ENCODE measurements at regions not wholly inside any gene's neighbourhood (a gene's known extent, or its start where the extent isn't known, plus 50 kb on each side); places are given as distances from the start of the nearest gene placed in this dataset.

DNA sequence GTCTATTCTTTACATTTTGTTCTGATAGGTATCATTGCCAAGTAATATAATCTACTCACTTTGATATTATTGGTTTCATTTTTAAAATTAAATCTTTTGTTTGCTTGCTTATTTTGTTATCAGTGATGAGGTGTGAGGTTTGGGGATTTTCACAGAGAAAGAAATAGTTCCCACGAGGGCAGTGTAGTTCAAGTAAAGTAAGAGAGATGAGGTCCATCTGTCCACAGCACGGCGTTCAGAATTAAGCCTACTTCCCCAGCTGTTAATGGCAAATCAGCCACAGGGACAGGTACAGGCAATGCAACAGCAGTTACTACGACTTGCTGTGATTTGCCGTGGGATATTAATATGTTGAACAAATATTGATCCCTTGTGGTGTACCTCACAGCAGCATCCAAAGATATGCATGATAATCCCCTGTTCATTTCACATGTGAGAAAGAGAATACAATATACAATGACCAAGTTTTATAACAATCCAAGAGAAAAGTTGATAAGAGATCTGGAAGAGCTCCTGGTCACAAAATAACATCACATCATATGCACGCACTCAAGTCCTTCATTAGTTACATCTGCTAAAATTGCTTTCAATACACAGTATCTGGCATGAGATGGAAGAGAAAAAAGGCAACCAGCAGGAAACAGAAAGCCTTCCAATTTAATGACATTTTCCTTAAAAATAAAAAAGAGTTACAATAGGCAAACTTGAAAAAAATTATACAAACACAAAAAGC, 131.6 kb downstream of the TUSC7 start:
- no peak for DNase-seq (ENCODE audit: low spot score)
- in situ Hi-C loops (cut with HindIII; ENCODE audit: low sequenced_read_pairs): no loop called here

DNA sequence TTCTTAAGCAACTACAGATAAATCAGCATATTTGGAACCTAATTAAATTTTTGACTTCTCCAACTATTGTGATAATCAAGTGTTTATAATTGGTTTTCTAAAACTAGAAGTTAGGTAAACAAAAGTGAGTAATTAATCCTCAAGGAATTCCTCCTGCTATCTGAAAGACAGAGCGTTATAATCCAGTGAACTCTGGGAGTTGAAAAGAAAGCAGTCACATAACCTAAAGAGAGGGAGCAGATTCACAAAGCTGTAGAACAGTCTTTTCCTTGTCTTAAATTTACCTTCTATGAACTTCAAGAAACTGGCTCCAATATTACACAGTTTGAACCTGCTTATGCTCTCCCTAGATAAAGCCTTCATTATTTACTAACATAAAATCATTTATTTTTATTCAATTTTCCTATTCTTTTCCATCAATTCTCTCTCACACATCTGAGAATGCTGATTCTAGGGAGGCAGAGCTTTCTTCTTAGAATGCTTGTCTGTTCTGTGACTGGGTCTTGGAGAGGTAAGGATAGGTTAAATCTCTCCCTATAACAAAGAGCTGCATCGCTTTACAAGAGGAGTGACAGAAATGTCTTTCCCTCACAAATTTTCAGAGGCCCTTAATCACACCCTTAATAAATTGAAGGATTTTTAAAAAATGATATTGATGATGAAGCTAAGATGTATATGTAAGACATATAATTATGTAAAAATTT, 132.8 kb downstream of the TUSC7 start:
- no peak for DNase-seq (ENCODE audit: low spot score)
- in situ Hi-C loops (cut with HindIII; ENCODE audit: low sequenced_read_pairs): no loop called here

DNA sequence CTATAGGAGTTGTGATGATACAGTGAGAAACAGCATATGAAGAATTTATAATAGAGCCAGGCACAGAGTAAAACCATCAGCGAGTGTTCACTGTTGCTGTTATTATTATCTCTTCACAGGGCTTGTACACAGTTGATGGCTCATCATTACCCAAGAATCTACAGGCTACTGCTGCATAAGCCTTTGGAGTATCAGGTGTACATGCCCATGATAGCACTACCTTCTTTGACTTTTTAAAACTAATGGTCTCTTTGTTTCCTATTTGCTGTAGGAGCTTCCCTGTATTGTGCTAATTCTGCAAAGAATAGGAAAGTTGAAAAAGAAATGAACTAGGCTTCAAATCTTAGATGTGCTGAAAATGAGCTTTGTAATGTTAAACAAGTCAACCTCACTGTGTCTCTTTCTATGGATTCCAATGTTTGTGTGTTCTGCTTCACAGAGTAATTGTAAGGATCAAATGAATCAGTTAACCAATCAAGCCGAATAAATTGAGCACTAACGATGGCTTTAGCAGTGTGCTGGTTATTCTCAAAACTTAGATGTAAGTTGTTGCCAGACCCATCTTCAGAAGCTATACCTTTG, 138.8 kb downstream of the TUSC7 start:
- DNase-seq (ENCODE audit: low spot score): no peak
- in situ Hi-C loops (cut with HindIII; ENCODE audit: low sequenced_read_pairs): no loop called here

DNA sequence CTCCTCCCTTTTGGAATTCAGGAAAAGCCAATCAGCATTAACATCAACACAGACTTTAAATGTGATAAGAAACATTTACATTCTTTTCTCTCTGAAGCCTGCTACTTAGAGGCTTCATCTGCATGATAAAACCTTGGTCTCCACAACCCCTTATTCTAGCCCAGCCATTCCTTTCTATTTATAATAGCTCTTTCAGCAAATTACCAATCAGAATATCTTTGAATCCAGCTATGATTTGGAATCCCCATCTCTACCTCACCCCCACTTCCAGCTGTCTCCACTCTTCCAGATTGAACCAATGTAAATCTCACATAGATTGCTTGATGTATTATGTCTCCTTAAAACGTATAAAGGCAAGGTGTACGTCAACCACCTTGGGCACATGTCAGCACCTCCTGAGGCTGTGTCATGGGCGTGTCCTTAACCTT, 139.7 kb downstream of the TUSC7 start:
- no peak for DNase-seq (ENCODE audit: low spot score)
- in situ Hi-C loops (cut with HindIII; ENCODE audit: low sequenced_read_pairs): no loop called here

DNA sequence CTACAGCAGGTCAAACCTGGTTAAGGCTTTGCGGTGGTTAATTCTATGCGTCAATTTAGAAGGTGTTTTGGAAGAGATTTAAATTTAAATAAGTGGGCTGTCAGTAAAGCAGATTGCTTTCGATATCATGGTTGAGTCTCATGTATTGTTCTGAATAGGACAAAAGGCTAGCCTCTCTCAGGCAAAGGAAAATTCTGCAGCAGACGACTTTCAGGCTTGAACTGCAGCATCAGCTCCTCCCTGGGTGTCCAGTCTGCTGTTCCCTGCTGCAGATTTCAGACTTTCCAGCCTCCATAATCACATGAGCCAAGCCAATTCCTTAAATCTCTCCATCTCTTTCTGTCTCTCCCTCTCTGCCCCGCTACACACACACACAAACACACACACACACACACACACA, 143.2 kb downstream of the TUSC7 start:
- in situ Hi-C loops (cut with HindIII; ENCODE audit: low sequenced_read_pairs): no loop called here
- no peak for DNase-seq (ENCODE audit: low spot score)

DNA sequence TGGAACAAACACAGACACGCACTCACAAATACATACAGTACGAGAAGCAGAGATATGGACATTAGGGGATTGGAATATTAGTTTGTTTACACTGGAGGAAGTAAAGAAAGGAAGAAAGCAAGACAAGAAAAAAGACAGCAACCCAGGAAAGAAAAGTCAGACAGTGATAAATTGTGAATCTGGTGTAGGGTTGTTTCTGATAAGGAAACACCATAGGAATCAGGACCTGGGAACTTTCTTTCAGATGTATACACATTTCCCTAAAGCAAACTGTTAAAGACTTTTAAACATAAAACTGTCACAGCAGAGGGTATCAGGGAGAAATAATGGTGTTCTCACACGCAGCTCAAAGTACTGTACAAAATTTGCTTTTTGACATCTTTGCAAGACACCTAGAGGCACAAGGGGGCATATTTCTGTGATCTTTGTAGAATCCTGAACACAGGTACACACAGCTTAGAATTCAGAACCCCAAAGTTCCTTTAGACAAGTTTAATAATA, 153.7 kb downstream of the TUSC7 start:
- DNase-seq (ENCODE audit: low spot score): no peak
- in situ Hi-C loops (cut with HindIII; ENCODE audit: low sequenced_read_pairs): no loop called here

DNA sequence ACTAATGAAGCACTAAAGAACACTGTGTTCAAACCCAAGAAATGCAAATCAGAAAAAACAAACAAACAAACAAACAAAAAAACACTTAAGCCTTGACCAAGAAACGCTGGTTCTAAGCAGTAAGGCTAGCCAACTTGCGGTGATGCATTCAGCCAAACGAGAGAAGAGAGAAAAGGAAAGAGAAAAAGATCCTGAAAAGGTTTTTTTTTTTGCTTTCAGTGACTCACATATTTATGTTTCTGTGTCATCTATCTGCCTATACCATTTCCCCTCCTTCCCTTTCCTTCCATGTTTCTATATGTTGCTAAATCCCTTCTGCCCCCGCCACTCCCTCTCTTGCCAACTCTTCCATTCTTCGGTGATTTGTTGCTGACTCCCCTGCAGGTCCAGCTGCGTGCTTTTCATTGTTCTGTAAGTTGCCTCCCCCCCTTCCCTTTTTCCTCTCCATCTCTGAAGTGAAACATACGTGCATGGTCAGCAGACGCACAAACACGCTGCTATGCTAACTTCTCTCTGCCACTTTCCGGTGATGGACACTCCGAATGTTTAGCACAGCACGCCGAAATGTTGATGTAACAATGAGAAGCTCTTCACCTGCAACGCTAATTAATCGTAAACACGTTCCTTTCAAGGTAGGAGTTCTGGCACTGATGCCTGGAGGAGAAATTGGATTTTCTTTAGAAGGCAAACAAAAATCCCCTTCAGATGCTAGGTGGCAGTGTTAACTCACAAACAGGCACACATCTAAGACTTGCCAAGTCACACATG, 154.4 kb downstream of the TUSC7 start:
- DNase-seq (ENCODE audit: low spot score): peak; percentile 47

DNA sequence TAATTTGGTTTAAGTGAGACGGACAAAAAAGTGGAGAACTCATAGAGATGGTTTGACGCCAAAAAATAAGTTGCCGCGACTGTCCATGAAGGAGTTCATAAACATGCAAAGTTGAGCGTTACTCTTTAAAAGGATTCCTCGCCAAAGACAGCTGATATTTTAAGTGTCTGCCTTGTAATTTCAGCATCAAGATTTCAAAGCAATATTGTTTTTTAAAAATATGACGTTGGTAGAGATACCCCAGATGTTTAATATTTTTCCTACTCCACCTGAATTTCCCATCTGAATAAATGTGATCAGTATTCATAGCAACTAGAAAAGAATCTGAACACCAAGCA, 155.0 kb downstream of the TUSC7 start:
- no peak for DNase-seq (ENCODE audit: low spot score)
- in situ Hi-C loops (cut with HindIII; ENCODE audit: low sequenced_read_pairs): no loop called here

More for the DNA sequence above, 154.4 kb downstream of the TUSC7 start:
- in situ Hi-C loops (cut with HindIII; ENCODE audit: low sequenced_read_pairs): no loop called here

DNA sequence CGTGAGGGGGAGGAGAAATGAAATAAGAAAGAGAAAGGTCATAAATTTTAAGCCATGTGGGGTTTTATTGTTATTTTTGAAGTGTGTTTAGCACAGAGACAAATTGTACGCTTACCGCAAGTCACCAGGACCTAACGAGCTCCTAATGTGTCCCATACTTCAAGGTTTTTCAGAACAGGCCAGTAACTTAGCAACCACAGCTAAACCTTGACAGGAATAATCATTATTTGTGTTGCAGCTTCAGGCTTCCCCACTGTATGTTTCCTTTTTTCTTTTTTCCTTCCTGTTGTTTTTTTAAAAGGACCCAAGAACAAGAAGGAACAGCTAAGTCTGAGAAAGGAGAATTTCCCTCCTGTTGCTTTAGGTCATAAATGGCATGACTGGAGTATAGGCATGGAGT, 160.8 kb downstream of the TUSC7 start:
- no peak for DNase-seq (ENCODE audit: low spot score)
- in situ Hi-C loops (cut with HindIII; ENCODE audit: low sequenced_read_pairs): no loop called here

DNA sequence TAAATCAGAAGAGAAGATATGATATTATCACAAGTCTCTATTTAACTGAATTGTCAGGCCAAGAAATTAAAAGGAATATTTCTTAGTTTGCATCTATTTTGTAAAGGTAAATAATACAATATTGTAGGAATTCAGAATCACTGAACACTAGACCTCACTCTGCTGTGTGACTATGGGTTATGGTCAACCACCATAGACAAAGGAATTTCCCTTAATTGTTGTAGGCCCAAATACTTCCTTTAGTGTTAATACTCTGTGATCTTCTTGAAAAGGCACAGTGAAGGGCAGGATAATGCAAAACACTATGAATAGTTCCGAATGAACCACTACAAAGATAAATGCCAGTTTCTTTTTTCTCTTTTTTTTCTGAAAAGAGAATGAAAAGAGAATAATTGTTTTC, 162.3 kb downstream of the TUSC7 start:
- in situ Hi-C loops (cut with HindIII; ENCODE audit: low sequenced_read_pairs): no loop called here
- no peak for DNase-seq (ENCODE audit: low spot score)

DNA sequence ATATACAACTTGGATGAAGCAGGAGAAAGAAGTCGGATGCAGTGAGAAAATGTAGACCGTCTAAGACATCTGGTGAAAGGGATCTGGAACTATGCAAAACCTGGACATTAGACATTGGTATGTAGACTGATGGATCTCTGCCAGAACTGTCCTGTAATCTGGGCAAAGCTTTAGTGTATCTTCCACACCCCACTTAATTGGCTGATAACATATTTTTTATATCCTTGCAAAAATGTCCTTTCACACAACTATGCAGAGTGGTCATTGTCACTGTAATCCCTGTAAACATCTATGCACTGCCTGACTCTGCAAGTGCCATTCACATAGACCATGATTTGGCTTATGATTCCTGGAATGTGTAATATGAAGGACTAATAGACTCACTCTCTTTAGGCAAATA, 163.1 kb downstream of the TUSC7 start:
- in situ Hi-C loops (cut with HindIII; ENCODE audit: low sequenced_read_pairs): no loop called here
- no peak for DNase-seq (ENCODE audit: low spot score)

DNA sequence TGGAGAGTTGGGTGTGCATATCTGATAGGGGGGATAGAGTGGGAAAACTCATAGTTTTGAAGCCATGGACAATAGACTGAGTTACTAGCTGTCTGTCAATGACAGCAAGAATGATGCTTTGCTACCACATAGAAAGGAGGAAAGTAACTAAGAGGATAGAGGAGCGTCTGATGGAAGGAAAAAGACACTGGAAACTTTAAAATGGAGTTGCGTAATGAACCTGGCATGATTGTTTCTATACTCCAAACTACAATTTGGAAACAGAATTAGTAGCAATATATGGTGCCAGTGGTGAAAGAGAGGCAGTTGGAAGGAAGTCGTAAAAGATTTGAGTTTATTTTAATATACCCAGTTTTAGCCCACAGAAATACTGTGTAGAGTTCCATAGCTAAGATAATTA, 163.6 kb downstream of the TUSC7 start:
- in situ Hi-C loops (cut with HindIII; ENCODE audit: low sequenced_read_pairs): no loop called here
- DNase-seq (ENCODE audit: low spot score): no peak

DNA sequence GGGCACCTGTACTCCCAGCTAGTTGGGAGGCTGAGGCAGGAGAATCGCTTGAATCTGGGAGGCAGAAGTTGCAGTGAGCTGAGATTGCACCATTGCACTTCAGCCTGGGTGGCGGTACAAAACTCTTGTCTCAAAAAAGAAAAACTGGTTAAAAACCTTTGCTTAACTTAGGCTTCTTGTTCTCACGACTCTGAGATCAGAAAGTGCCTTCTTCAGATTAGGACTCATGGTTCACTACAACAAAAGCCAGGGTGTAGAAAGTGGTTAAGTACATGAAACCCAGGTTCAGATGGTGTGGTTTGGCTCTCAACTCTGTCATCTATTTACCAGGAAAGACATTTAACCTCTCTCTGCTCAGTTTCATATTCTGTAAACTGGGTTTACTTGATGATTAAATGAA, 168.4 kb downstream of the TUSC7 start:
- in situ Hi-C loops (cut with HindIII; ENCODE audit: low sequenced_read_pairs): no loop called here
- no peak for DNase-seq (ENCODE audit: low spot score)

DNA sequence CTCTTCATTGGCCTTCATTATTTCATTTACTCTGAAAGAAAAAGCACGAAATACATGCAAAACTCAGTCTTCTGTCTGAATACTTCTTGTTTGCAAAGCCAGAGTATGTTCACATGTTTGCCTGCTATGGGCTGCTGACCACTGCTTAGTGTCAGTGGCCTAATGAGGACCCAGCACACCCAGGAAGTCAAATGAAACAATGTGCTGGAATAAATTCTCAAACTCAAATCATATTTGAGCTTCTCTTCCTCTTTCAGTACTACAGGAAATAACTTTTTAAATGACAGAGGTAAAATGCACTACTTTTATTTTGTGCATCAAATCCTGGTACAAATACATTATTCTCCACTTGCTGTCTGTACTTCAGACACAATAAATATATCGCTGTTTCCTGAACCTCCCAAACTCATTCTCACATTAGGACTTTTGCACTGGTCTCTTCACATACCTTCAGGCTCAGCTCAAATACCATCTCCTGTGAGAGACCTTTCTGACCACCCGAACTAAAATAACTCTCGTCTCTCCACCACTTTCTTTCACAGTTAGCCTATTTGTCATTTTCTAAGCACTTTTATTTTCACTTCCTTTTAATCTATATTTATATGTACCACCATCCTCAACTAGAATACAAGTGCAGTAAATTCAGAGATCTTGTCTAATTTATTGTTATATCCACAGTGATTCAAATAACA, 176.8 kb downstream of the TUSC7 start:
- in situ Hi-C loops (cut with HindIII; ENCODE audit: low sequenced_read_pairs): no loop called here
- DNase-seq (ENCODE audit: low spot score): no peak

DNA sequence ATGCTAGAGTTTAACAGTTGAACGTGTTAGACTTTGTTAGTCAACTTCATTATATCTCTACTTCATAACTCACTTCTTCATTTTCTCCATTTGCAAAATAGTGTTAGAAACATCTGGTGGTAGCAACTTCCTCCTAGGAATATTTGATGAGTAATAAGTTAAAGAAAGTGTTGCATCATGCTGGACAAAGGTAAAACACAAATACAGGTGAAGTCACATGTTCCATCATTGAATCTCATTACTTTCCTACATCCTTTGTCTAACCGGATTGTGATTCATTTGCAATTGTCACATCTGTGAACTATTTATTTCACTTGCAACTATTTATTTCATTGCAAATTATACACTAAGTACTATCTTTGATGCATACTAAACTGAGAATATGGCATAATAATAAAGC, 186.5 kb downstream of the TUSC7 start:
- no peak for DNase-seq (ENCODE audit: low spot score)
- in situ Hi-C loops (cut with HindIII; ENCODE audit: low sequenced_read_pairs): no loop called here

DNA sequence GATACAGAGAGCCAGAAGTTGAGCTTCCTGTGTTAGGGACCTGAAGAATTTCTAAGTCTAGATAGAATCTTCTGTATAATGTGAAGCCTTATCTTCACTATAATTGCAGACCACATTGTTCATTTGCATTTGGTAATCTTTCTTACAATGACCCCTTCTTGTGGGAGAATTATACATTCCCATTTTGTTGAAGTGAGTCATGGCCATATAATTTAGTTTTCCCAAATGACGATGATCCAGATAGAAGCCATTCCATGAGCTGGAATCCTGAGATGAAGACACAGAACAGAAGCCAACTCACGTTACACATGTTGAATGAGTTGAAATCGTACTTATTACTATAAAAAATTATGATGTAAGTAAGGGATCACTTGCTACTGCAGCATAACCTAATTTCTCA, 187.8 kb downstream of the TUSC7 start:
- no peak for DNase-seq (ENCODE audit: low spot score)
- in situ Hi-C loops (cut with HindIII; ENCODE audit: low sequenced_read_pairs): no loop called here

DNA sequence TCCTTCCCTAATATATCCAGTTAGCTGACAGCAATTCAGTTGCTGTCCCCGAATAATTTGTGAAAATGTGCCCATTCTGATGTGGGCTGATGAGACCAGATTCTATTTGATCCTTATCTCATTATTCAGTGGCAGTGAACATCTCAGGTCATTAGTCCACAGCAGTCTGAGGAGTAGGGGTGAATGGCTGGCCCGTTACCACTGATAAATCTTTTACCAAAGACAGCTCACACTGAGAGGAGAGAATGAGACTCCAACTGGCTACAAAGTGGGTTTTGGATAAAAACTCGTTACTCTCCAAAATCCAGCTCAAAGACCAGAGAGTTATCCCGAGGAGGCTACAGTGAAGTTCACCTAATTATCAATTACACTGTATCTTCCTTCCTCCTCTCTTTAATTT, 189.7 kb downstream of the TUSC7 start:
- DNase-seq (ENCODE audit: low spot score): no peak
- in situ Hi-C loops (cut with HindIII; ENCODE audit: low sequenced_read_pairs): no loop called here

DNA sequence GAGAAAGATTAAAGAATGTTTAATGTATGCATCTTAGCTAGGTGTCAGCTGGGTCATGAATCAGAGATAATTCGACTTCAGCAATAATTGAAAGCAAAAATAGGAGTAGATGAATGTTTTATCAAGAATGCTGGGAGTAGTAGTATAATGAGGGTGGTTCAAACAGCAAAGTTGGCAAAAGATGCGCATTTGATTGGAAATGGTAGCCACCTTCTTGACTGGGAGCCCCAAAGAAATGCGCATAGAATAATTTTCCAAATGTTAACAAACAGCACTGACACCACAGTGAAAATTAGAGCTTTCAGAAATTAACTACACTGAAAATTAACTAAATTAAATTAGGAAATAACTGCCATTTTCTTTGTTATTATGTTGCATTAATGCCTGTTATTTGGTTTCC, 195.8 kb downstream of the TUSC7 start:
- in situ Hi-C loops (cut with HindIII; ENCODE audit: low sequenced_read_pairs): no loop called here

DNA sequence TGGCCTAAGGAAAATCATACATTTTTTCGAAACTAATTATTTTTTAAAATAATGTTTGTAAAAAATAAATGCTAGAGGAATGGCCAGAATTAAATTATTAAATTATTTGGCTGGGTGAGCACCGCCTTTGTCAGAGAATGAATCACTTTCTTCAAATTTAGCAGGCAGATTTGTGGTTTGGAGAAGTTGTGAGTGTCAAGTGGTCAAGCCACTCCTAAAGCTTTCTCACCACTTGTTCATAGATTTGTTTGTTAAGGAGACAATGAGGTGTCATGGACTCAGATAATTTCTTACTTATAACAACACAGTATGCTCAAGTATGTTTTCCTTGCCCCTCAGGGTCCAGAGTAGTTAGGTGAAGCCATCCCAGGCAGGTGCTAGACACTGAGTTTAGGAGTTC, 196.2 kb downstream of the TUSC7 start:
- in situ Hi-C loops (cut with HindIII; ENCODE audit: low sequenced_read_pairs): no loop called here
- no peak for DNase-seq (ENCODE audit: low spot score)

More for the DNA sequence above, 195.8 kb downstream of the TUSC7 start:
- no peak for DNase-seq (ENCODE audit: low spot score)

Data from G401 (cell line).